ENCODE measurements at regions not wholly inside any gene's neighbourhood (a gene's known extent, or its start where the extent isn't known, plus 50 kb on each side); places are given as distances from the start of the nearest gene placed in this dataset.

DNA sequence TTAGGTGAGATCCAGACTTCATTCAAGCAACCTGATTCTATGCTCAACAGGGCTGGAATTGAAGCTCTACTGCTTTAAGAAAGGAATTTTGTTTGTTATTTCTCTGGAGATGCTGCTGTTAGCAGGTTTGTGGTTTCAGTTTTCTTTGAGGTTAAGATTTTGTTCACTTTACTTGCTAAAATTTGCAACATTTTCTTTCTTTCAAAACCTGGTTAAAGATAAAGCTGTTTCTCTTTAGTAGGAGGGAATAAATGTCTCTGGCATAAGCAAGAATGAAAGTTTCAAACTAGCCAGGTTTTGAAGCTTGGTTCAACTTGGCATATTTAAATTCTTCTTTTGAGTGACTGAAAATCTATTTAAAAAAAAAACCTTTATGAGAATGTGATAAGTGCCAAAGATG is 660.6 kb upstream of the NR3C2 start:
- no peak for TF ChIP-seq EZH2phosphoT487 (conservative IDR thresholded peaks at IDR 0.05; ENCODE audit: low read length)
- TF ChIP-seq, protein P1, sequence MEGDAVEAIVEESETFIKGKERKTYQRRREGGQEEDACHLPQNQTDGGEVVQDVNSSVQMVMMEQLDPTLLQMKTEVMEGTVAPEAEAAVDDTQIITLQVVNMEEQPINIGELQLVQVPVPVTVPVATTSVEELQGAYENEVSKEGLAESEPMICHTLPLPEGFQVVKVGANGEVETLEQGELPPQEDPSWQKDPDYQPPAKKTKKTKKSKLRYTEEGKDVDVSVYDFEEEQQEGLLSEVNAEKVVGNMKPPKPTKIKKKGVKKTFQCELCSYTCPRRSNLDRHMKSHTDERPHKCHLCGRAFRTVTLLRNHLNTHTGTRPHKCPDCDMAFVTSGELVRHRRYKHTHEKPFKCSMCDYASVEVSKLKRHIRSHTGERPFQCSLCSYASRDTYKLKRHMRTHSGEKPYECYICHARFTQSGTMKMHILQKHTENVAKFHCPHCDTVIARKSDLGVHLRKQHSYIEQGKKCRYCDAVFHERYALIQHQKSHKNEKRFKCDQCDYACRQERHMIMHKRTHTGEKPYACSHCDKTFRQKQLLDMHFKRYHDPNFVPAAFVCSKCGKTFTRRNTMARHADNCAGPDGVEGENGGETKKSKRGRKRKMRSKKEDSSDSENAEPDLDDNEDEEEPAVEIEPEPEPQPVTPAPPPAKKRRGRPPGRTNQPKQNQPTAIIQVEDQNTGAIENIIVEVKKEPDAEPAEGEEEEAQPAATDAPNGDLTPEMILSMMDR (IDR thresholded peaks at IDR 0.05; ENCODE audit: insufficient read depth, low read length, poor library complexity, severe bottlenecking), result no peak
- Histone ChIP-seq H3K9ac (ENCODE audit: low read length) (no peak overlapping the region), H3K27ac (ENCODE audit: low read depth, low read length) (no peak overlapping the region), H3K27me3 (ENCODE audit: low read length) (no peaks in the 10 kb centered on the region), H4K20me1 (ENCODE audit: low read depth, low read length) (no peaks in the 10 kb centered on the region), H3K36me3 (ENCODE audit: low read length) (no peaks in the 10 kb centered on the region), H3F3A (ENCODE audit: insufficient read depth) (no peaks in the 10 kb centered on the region), H3K4me2 (ENCODE audit: low read depth, low read length, poor library complexity, severe bottlenecking) (no peak overlapping the region), H3K9me3 (ENCODE audit: insufficient read depth, low read length) (no peaks in the 10 kb centered on the region), H2AFZ (ENCODE audit: low read depth, low read length, severe bottlenecking) (no peak overlapping the region), H3K9me2 (replicated peaks; ENCODE audit: insufficient read depth, low read length) (no peaks in the 10 kb centered on the region), H3K79me2 (ENCODE audit: insufficient read depth, low read length) (no peaks in the 10 kb centered on the region), H3K4me3 (ENCODE audit: insufficient read depth, low read length, poor library complexity, severe bottlenecking) (no peak overlapping the region)

DNA sequence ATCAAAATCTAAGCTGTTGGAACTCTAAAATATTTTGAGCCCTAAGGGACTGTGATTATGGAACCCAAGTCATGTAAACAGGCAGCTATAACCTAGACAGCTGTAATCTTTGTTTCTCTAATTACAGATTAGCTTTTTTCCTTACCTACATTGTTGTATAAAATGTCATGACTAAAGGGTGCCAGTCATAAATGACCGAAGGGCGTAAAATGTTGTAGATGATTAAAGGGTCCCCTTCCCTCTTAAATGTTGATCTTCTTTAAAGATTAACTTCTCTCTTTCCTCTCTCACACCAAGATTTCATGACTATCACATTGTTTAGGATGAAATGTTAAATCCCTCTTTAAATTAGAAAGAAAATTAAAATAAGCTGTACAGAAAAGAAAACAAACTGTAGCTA is 659.4 kb upstream of the NR3C2 start:
- H3K4me2 ChIP-seq (ENCODE audit: low read depth, low read length, poor library complexity, severe bottlenecking), result no peak overlapping the region
- no peaks in the 10 kb centered on the region for H3K9me3 ChIP-seq (ENCODE audit: insufficient read depth, low read length)
- no peaks in the 10 kb centered on the region for H3K79me2 ChIP-seq (ENCODE audit: insufficient read depth, low read length)
- no peaks in the 10 kb centered on the region for H3K27me3 ChIP-seq (ENCODE audit: low read length)
- H3K27ac ChIP-seq (ENCODE audit: low read depth, low read length), result no peak overlapping the region
- H3K9ac ChIP-seq (ENCODE audit: low read length), result no peak overlapping the region
- no peaks in the 10 kb centered on the region for H3K36me3 ChIP-seq (ENCODE audit: low read length)
- H3F3A ChIP-seq (ENCODE audit: insufficient read depth), result no peaks in the 10 kb centered on the region
- no peak overlapping the region for H2AFZ ChIP-seq (ENCODE audit: low read depth, low read length, severe bottlenecking)
- no peak overlapping the region for H3K4me3 ChIP-seq (ENCODE audit: insufficient read depth, low read length, poor library complexity, severe bottlenecking)
- H4K20me1 ChIP-seq (ENCODE audit: low read depth, low read length), result no peaks in the 10 kb centered on the region
- H3K9me2 ChIP-seq (replicated peaks; ENCODE audit: insufficient read depth, low read length), result no peaks in the 10 kb centered on the region
- no peak for TF ChIP-seq EZH2phosphoT487 (conservative IDR thresholded peaks at IDR 0.05; ENCODE audit: low read length)
- TF ChIP-seq, protein P1 (IDR thresholded peaks at IDR 0.05; ENCODE audit: insufficient read depth, low read length, poor library complexity, severe bottlenecking), result no peak

DNA sequence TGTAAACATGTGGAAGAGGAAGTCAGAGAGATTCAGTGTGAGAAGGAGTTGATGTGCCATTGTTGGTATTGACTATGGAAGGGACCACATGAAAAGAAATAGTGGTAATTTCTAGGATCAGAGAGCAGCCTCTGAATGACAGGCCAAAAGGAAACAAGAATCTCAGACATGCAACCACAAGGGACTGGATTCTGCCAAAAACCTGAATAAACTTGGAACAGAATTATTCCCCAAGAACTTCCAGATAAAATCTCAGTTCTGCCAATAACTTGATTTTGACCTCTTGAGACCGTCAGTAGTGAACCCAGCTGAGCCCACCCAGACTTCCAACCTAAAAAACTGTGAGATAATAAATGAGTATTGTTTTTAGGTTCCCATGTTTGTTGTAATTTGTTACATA is 653.6 kb upstream of the NR3C2 start:
- TF ChIP-seq EZH2phosphoT487 (conservative IDR thresholded peaks at IDR 0.05; ENCODE audit: low read length), result no peak
- TF ChIP-seq, protein P1 (IDR thresholded peaks at IDR 0.05; ENCODE audit: insufficient read depth, low read length, poor library complexity, severe bottlenecking), result no peak
- H3K9me2 ChIP-seq (replicated peaks; ENCODE audit: insufficient read depth, low read length), result no peaks in the 10 kb centered on the region
- no peaks in the 10 kb centered on the region for H3K79me2 ChIP-seq (ENCODE audit: insufficient read depth, low read length)
- H3K9me3 ChIP-seq (ENCODE audit: insufficient read depth, low read length), result no peaks in the 10 kb centered on the region
- no peak overlapping the region for H3K4me3 ChIP-seq (ENCODE audit: insufficient read depth, low read length, poor library complexity, severe bottlenecking)
- no peaks in the 10 kb centered on the region for H4K20me1 ChIP-seq (ENCODE audit: low read depth, low read length)
- H2AFZ ChIP-seq (ENCODE audit: low read depth, low read length, severe bottlenecking), result no peak overlapping the region
- H3K27ac ChIP-seq (ENCODE audit: low read depth, low read length), result no peak overlapping the region
- no peak overlapping the region for H3K4me2 ChIP-seq (ENCODE audit: low read depth, low read length, poor library complexity, severe bottlenecking)
- no peaks in the 10 kb centered on the region for H3K27me3 ChIP-seq (ENCODE audit: low read length)
- H3F3A ChIP-seq (ENCODE audit: insufficient read depth), result no peaks in the 10 kb centered on the region
- no peak overlapping the region for H3K9ac ChIP-seq (ENCODE audit: low read length)
- no peaks in the 10 kb centered on the region for H3K36me3 ChIP-seq (ENCODE audit: low read length)

DNA sequence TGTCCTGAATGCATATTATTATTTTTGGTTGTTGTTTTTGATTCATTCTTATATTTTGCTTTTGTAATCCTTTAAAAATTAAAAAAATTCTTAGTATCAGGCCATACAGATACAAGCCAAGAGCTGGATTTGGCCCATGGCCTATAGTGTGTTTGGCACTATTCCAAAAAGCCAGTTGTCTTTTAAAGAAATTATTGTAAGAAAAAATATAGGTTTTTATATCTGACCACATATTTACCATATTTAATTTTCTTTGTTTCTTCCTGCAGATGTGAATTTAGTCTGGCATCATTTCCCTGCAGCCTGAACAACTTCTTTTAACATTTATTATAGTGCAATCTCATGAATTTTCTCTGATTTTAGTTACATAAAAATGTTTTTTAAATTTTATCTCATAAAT is 652.8 kb upstream of the NR3C2 start:
- TF ChIP-seq, protein P1 (IDR thresholded peaks at IDR 0.05; ENCODE audit: insufficient read depth, low read length, poor library complexity, severe bottlenecking), result no peak
- no peak for TF ChIP-seq EZH2phosphoT487 (conservative IDR thresholded peaks at IDR 0.05; ENCODE audit: low read length)
- H3F3A ChIP-seq (ENCODE audit: insufficient read depth), result no peaks in the 10 kb centered on the region
- H3K4me3 ChIP-seq (ENCODE audit: insufficient read depth, low read length, poor library complexity, severe bottlenecking), result no peak overlapping the region
- H3K4me2 ChIP-seq (ENCODE audit: low read depth, low read length, poor library complexity, severe bottlenecking), result no peak overlapping the region
- H3K9ac ChIP-seq (ENCODE audit: low read length), result no peak overlapping the region
- H2AFZ ChIP-seq (ENCODE audit: low read depth, low read length, severe bottlenecking), result no peak overlapping the region
- H3K27ac ChIP-seq (ENCODE audit: low read depth, low read length), result no peak overlapping the region
- H3K36me3 ChIP-seq (ENCODE audit: low read length), result no peaks in the 10 kb centered on the region
- no peaks in the 10 kb centered on the region for H3K9me3 ChIP-seq (ENCODE audit: insufficient read depth, low read length)
- H3K27me3 ChIP-seq (ENCODE audit: low read length), result no peaks in the 10 kb centered on the region
- no peaks in the 10 kb centered on the region for H3K9me2 ChIP-seq (replicated peaks; ENCODE audit: insufficient read depth, low read length)
- H4K20me1 ChIP-seq (ENCODE audit: low read depth, low read length), result no peaks in the 10 kb centered on the region
- no peaks in the 10 kb centered on the region for H3K79me2 ChIP-seq (ENCODE audit: insufficient read depth, low read length)
